Hippocampal formation (tissue), 2 donors: ENCODE measurements at regions not wholly inside any gene's neighbourhood (a gene's known extent, or its start where the extent isn't known, plus 50 kb on each side); places are given as distances from the start of the nearest gene placed in this dataset.
"Not testable (repeated sequence)": the region's sequence is repeated elsewhere in the genome, so short reads cannot be mapped to it uniquely, and the experiment has no call there.

Experiments
- DNase-seq, 2 donors: peaks; one replicate each; lab custom pipeline; 2025; lab: John Stamatoyannopoulos, UW

DNA sequence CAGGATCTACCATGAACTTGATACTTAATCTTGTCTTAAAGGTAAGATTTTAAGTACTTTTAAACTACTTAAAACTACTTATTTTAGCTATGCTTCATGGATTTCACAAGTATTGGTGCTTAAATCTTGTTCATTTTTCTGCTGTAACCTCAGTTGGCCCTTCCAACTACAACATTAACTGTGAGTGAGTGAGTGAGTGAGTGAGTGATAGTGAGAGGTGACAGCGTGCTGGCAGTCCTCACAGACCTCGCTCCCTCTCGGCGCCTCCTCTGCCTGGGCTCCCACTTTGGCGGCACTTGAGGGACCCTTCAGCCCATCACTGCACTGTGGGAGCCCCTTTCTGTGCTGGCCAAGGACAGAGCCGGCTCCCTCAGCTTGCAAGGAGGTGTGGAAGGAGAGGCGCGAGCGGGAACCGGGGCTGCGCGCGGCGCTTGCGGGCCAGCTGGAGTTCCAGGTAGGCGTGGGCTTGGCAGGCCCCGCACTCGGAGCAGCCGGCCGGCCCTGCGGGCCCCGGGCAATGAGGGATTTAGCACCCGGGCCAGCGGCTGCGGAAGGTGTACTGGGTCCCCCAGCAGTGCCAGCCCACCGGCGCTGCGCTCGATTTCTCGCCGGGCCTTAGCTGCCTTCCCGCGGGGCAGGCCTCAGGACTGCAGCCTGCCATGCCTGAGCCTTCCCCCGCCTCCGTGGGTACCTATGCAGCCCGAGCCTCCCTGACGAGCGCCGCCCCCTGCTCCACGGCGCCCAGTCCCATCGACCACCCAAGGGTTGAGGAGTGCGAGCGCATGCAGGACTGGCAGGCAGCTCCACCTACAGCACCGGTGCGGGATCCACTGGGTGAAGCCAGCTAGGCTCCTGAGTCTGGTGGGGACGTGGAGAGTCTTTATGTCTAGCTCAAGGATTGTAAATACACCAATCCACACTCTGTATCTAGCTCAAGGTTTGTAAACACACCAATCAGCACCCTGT lies 1558.6 kb upstream of the SEL1L start:
- DNase-seq: not testable (repeated sequence)

DNA sequence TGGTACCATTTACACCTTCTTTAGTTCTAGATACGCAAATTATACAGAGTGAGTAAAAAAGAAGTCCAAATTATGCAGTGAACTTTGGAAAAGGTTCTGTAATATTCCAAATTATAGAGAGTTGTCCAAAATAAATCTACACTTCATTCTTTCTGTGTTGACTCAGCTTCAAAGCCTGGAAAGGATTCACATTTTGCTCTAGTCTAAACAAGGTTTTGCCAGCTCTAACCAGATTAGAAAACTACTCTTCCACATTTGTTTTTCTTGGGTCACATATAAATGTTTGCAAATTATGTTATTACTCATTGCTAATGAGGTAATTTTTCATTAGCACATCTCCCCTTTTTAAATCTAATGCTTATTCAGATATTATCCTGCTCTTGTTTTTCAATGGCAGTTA lies 1562.4 kb upstream of the SEL1L start:
- no peak for DNase-seq

- DNase-seq: no peak
Measured at GRCh38 chr14:83101846-83102245, 1568.2 kb upstream of the SEL1L start.

DNA sequence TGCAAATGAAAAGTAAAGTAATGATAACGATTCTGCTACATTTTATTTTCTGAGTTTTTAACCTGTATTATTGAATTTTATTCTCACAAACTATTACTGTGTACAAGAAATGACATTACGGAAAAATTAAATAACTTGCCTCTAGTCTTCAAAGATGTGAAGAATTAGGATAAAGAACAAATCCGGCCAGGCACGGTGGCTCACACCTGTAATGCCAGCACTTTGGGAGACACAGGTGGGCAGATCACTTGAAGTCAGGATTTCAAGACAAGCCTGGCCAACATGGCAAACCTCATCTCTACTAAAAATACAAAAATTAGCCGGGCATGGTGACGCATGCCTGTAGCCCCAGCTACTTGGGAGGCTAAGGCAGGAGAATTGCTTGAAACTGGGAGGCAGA lies 1584.4 kb upstream of the SEL1L start:
- no peak for DNase-seq

- DNase-seq: no peak
Measured at GRCh38 chr14:83120187-83120586, 1586.5 kb upstream of the SEL1L start.

DNA sequence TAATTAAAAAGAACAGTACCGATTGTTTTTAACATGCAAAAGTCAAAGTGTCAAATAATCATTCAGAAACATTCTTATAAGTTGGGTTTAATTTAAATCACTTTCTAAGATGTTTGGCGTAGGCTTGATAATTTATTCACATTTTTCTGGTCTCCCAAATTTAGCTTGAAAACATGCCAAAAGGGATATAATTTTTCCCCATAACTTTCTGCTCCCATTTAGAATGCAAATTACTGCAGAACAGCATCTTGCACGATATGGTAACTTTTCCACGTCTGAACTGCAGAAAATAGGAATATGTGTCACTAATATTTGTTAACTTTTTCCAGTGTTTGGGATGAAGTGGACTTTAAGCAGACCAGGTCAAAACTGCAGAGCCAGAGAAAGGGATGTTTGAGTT lies 1592.4 kb upstream of the SEL1L start:
- no peak for DNase-seq

DNA sequence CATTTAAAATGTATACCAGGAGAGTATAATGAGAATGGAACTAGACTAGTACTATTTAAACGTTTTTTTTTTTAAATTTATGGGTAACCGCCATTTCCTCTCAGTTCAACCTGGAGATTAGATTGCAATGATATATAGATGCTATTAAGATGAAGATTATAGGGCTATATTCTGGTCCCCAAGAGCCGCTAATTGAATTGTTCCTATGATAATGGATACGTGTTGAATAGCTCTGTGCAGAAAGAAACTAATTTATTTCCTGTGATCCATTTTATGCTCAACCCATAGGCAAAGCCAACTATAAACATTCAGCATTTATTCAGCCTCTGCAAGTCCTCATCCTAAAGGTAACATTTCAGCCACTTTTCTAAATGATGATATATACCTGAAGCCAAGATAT lies 1595.1 kb upstream of the SEL1L start:
- no peak for DNase-seq

DNA sequence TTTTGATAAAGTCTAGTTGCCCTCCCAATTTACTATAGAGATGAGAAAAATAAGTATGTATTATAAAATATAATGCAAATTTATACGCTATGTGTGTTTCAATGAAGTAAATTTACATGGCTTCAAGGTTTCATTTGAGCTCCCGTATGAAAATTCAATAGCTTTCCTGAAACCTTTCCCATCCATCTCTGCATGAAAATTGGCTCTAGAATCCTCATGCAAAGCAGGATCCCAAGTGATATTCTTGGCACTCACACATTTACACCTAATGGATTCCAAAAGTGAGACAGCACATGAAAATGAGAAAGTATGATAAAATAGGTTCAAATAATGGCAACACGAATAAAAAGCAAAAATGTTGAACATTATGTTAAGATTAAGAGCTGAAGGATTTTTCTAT lies 1595.8 kb upstream of the SEL1L start:
- no peak for DNase-seq

- DNase-seq: no peak
Measured at GRCh38 chr14:83133981-83134645, 1600.5 kb upstream of the SEL1L start.

GRCh38 chr14:83140756-83141155 lies 1607.1 kb upstream of the SEL1L start:
- DNase-seq: no peak

DNA sequence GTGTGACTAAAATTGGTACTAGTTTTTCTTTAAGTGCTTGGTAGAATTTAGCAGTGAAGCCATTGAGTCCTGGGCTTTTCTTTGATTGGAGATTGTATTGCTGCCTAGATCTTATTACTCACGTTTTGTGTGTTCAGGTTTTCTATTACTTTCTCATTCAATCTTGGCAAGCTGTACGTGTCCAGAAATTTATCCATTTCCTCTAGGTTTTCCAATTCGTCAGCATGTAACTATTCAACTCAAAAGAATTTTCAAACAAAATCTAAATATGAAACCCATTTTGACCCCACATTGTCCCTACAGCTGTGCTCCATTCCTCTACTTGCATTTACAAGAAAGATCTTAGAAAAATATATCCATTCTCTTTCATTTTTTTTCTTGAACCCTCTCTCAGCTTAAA lies 1613.4 kb upstream of the SEL1L start:
- no peak for DNase-seq

DNA sequence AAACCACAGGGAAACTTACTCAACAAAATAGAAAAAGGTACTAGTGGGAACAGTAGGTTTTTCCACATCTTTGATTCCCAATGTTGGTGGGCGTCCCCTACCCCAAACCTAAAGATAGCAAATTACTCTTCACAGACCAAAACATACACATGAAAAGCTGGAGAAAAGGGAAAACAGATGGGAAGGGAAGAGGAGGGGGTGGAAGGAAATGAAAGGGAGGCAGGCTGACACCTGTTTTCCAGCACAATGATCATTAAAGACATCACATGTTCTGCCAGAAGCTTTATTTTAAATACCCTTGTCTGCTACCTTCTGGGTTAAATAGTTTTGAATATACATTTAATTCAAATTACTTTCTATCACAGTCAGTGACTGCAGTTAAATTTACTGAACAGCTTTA lies 1617.9 kb upstream of the SEL1L start:
- DNase-seq: no peak

DNA sequence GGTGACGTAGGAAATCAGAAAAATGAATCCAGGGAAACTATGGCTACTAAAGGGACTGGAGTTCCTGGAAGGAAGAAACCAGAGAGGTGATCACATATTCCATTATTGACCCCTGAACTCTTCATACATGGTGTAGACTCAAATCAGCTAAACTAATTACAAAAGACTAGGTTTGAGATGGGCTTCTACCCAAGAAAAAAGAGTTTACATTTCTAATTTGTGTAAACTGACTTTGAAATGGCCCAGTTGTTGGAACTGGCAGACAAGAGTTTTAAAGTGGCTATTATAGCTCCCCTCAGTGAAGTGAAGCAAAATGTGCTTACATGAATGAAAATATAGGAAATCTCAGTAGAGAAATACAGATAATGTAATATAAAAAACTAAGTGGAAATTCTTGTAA lies 1619.4 kb upstream of the SEL1L start:
- no peak for DNase-seq

GRCh38 chr14:83162361-83162929 lies 1628.8 kb upstream of the SEL1L start:
- DNase-seq: no peak

GRCh38 chr14:83163016-83163415 lies 1629.4 kb upstream of the SEL1L start:
- no peak for DNase-seq

GRCh38 chr14:83164016-83164415 lies 1630.4 kb upstream of the SEL1L start:
- no peak for DNase-seq

- DNase-seq: no peak
Measured at GRCh38 chr14:83164591-83164990, 1630.9 kb upstream of the SEL1L start.

DNA sequence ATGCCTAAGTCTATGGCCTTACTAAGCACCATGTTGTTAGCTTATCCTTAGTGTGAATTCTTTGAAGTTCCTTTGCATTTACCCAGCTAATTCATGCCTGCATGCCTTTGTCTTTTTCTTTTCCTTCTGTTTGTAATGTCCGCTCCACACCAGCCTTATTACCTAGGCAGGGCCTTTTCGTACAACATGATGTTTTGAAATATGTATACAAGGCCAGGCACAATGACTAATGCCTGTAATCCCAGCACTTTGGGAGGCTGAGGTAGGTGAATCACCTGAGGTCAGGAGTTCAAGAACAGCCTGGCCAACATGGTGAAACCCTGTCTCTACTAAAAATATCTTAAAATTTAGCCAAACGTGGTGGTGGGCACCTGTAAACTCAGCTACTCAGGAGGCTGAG lies 1636.5 kb upstream of the SEL1L start:
- DNase-seq: no peak

GRCh38 chr14:83171761-83172160 lies 1638.1 kb upstream of the SEL1L start:
- DNase-seq: no peak

GRCh38 chr14:83172363-83172762 lies 1638.7 kb upstream of the SEL1L start:
- DNase-seq: no peak

GRCh38 chr14:83173687-83174086 lies 1640.0 kb upstream of the SEL1L start:
- DNase-seq: no peak

DNA sequence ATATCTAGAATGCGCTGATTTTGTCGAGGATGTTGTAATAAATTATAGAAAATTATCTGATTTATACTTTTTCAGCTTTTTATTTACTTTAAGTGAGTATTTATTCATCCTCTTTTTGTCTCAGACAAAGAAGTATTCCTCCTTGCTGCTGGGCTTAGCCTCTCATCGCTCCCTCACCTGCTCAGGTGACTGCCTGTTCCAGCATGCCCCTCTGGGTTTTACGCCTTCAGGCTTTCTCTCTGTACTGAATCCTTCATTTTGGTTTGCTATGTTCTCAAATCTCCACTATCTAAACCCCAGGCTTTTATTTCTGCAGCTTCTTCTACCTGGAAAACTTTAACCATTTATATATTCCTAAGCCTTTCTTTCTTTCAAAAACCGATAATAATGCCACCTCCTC lies 1650.9 kb upstream of the SEL1L start:
- DNase-seq: no peak

- not testable (repeated sequence) for DNase-seq
Measured at GRCh38 chr14:83188311-83188710, 1654.7 kb upstream of the SEL1L start.
